GM23338 (cell line): ENCODE measurements at regions not wholly inside any gene's neighbourhood (a gene's known extent, or its start where the extent isn't known, plus 50 kb on each side); places are given as distances from the start of the nearest gene placed in this dataset.

Experiments
- ATAC-seq: fragments of 200-7000 bp; cut with Tn5 transposase; 3 replicates; pipeline ENCODE4 v1.9.1; 2020
- DNase-seq: peaks from one replicate; pipeline ENCODE4 v3.0.0-alpha.2; 2015; ENCODE audit warnings: low spot score
- H2AFZ ChIP-seq: fragments of 200-600 bp; sonication (generic); 2 replicates; pipeline ENCODE4 v1.8.0; 2016; ENCODE audit warnings: antibody characterized with exemption, mild to moderate bottlenecking, moderate library complexity
- H3F3A ChIP-seq: fragments of 200-600 bp; sonication (generic); replicated peaks from 2 replicates; pipeline ENCODE4 v1.8.0; 2017; ENCODE audit warnings: antibody characterized with exemption, mixed run types, low read depth
- H3K27ac ChIP-seq: fragments of 200-600 bp; sonication (generic); 2 replicates; pipeline ENCODE4 v1.6.1; 2016; ENCODE audit warnings: low read depth
- H3K27me3 ChIP-seq: fragments of 200-600 bp; sonication (generic); 2 replicates; pipeline ENCODE4 v1.8.0; 2016; ENCODE audit warnings: mild to moderate bottlenecking, mixed run types, moderate library complexity; ENCODE audit not compliant: insufficient read depth
- H3K36me3 ChIP-seq: fragments of 200-600 bp; sonication (generic); 2 replicates; pipeline ENCODE4 v1.8.0; 2016; ENCODE audit warnings: mild to moderate bottlenecking; ENCODE audit not compliant: insufficient read depth
- H3K4me1 ChIP-seq: fragments of 200-600 bp; sonication (generic); 2 replicates; pipeline ENCODE4 v1.8.0; 2016; ENCODE audit warnings: mild to moderate bottlenecking, moderate library complexity; ENCODE audit not compliant: insufficient read depth
- H3K4me2 ChIP-seq: fragments of 200-600 bp; sonication (generic); 2 replicates; pipeline ENCODE4 v1.7.1; 2017; ENCODE audit warnings: mixed run types
- H3K4me3 ChIP-seq: fragments of 200-600 bp; sonication (generic); 2 replicates; pipeline ENCODE4 v1.6.1; 2016; ENCODE audit warnings: mixed run types
- H3K79me2 ChIP-seq: fragments of 200-600 bp; sonication (generic); replicated peaks from 2 replicates; pipeline ENCODE4 v1.8.0; 2017; ENCODE audit warnings: mild to moderate bottlenecking; ENCODE audit not compliant: insufficient read depth
- H3K9me2 ChIP-seq: fragments of 200-600 bp; sonication (generic); 2 replicates; pipeline ENCODE4 v1.8.0; 2017; ENCODE audit not compliant: insufficient read depth
- H4K20me1 ChIP-seq: fragments of 200-600 bp; sonication (generic); replicated peaks from 2 replicates; pipeline ENCODE4 v1.8.0; 2017; ENCODE audit warnings: mild to moderate bottlenecking; ENCODE audit not compliant: insufficient read depth
- H3K27ac Mint-ChIP-seq: 2 replicates; pipeline ENCODE4 v1.8.0; 2020; ENCODE audit warnings: inconsistent platforms, mild to moderate bottlenecking, moderate library complexity, mixed read lengths
- H3K27me3 Mint-ChIP-seq: 3 replicates; pipeline ENCODE4 v1.8.0; 2022; ENCODE audit warnings: low read depth, mild to moderate bottlenecking, moderate library complexity, mixed read lengths, inconsistent platforms; ENCODE audit not compliant: insufficient read depth, poor library complexity
- H3K36me3 Mint-ChIP-seq: 3 replicates; pipeline ENCODE4 v1.8.0; 2021; ENCODE audit warnings: low read depth, mild to moderate bottlenecking, inconsistent platforms, moderate library complexity, mixed read lengths
- H3K4me1 Mint-ChIP-seq: 3 replicates; pipeline ENCODE4 v1.8.0; 2020; ENCODE audit warnings: mild to moderate bottlenecking, inconsistent platforms, mixed read lengths
- H3K4me3 Mint-ChIP-seq: 3 replicates; pipeline ENCODE4 v1.8.0; 2021; ENCODE audit warnings: moderate library complexity, mild to moderate bottlenecking, inconsistent platforms, mixed read lengths
- H3K9me3 Mint-ChIP-seq: 3 replicates; pipeline ENCODE4 v1.8.0; 2020; ENCODE audit warnings: moderate library complexity, mild to moderate bottlenecking, inconsistent platforms, mixed read lengths
- CREB1 ChIP-seq: fragments of 250-450 bp; sonication (Bioruptor Pico); IDR thresholded peaks from 2 replicates; pipeline ENCODE4 v1.5.0; 2020; ENCODE audit warnings: low read depth, mild to moderate bottlenecking, moderate library complexity
- EZH2phosphoT487 ChIP-seq: fragments of 200-600 bp; sonication (generic); IDR thresholded peaks from one replicate; pipeline ENCODE4 v1.8.1; 2018; ENCODE audit warnings: antibody characterized with exemption; ENCODE audit not compliant: unreplicated experiment
- JUNB ChIP-seq: IDR thresholded peaks from one replicate; pipeline ENCODE4 v1.6.1; 2016; ENCODE audit warnings: antibody characterized with exemption; ENCODE audit not compliant: unreplicated experiment
- NANOG ChIP-seq: IDR thresholded peaks from 2 replicates; pipeline ENCODE4 v1.6.1; 2016; ENCODE audit warnings: antibody characterized with exemption, borderline replicate concordance
- STAT1 ChIP-seq: IDR thresholded peaks from one replicate; pipeline ENCODE4 v1.6.1; 2016; ENCODE audit warnings: antibody characterized with exemption; ENCODE audit not compliant: unreplicated experiment
- ZNF114 ChIP-seq: fragments of 250-450 bp; sonication (Bioruptor Pico); IDR thresholded peaks from 2 replicates; pipeline ENCODE4 v1.5.0; 2020; ENCODE audit warnings: mild to moderate bottlenecking, moderate library complexity
- ZNF331 ChIP-seq: fragments of 250-450 bp; sonication (Bioruptor Pico); IDR thresholded peaks from 2 replicates; pipeline ENCODE4 v1.5.0; 2020; ENCODE audit warnings: low read depth, mild to moderate bottlenecking, moderate library complexity
- TF ChIP-seq, protein P1 (sequence below): fragments of 250-450 bp; sonication (Bioruptor Pico); IDR thresholded peaks from 2 replicates; pipeline ENCODE4 v1.5.0; 2020; ENCODE audit warnings: mild to moderate bottlenecking, moderate library complexity
- TF ChIP-seq, protein P2 (sequence below): IDR thresholded peaks from 2 replicates; pipeline ENCODE4 v1.6.1; 2016; ENCODE audit warnings: antibody characterized with exemption
- TF ChIP-seq, protein P3 (sequence below), 2 experiments: fragments of 200-600 bp in 1 of 2; sonication (generic) in 1 of 2; conservative IDR thresholded peaks; 2 replicates each; pipeline versions ENCODE4 v1.5.1 to v1.6.1; 2016 to 2017; ENCODE audit warnings: antibody characterized with exemption in 2 of 2, low read depth in 2 of 2, mild to moderate bottlenecking in 2 of 2, moderate library complexity in 1 of 2
- TF ChIP-seq, protein P4 (sequence below): IDR thresholded peaks from one replicate; pipeline ENCODE4 v1.6.1; 2018; ENCODE audit warnings: antibody characterized with exemption; ENCODE audit not compliant: unreplicated experiment

DNA sequence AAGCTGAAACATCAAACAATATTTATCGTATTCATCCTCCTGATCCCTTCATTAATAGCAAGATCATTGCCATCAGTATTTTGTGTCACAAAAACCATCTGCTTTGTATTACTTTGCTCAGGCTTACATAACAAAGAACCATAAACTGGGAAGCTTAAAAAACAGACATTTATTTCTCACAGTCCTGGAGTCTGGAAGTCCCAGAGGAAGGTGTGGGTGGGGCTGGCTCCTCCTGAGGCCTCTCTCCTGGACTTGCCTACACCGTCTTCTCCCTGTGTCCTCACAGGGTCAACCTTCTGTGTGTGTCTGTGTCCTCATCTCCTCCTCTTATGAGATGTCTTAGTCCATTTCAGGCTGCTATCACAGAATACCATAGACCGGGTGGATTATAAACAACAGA lies 61.3 kb upstream of the MXRA5 start (continued):
- TF ChIP-seq, protein P1, sequence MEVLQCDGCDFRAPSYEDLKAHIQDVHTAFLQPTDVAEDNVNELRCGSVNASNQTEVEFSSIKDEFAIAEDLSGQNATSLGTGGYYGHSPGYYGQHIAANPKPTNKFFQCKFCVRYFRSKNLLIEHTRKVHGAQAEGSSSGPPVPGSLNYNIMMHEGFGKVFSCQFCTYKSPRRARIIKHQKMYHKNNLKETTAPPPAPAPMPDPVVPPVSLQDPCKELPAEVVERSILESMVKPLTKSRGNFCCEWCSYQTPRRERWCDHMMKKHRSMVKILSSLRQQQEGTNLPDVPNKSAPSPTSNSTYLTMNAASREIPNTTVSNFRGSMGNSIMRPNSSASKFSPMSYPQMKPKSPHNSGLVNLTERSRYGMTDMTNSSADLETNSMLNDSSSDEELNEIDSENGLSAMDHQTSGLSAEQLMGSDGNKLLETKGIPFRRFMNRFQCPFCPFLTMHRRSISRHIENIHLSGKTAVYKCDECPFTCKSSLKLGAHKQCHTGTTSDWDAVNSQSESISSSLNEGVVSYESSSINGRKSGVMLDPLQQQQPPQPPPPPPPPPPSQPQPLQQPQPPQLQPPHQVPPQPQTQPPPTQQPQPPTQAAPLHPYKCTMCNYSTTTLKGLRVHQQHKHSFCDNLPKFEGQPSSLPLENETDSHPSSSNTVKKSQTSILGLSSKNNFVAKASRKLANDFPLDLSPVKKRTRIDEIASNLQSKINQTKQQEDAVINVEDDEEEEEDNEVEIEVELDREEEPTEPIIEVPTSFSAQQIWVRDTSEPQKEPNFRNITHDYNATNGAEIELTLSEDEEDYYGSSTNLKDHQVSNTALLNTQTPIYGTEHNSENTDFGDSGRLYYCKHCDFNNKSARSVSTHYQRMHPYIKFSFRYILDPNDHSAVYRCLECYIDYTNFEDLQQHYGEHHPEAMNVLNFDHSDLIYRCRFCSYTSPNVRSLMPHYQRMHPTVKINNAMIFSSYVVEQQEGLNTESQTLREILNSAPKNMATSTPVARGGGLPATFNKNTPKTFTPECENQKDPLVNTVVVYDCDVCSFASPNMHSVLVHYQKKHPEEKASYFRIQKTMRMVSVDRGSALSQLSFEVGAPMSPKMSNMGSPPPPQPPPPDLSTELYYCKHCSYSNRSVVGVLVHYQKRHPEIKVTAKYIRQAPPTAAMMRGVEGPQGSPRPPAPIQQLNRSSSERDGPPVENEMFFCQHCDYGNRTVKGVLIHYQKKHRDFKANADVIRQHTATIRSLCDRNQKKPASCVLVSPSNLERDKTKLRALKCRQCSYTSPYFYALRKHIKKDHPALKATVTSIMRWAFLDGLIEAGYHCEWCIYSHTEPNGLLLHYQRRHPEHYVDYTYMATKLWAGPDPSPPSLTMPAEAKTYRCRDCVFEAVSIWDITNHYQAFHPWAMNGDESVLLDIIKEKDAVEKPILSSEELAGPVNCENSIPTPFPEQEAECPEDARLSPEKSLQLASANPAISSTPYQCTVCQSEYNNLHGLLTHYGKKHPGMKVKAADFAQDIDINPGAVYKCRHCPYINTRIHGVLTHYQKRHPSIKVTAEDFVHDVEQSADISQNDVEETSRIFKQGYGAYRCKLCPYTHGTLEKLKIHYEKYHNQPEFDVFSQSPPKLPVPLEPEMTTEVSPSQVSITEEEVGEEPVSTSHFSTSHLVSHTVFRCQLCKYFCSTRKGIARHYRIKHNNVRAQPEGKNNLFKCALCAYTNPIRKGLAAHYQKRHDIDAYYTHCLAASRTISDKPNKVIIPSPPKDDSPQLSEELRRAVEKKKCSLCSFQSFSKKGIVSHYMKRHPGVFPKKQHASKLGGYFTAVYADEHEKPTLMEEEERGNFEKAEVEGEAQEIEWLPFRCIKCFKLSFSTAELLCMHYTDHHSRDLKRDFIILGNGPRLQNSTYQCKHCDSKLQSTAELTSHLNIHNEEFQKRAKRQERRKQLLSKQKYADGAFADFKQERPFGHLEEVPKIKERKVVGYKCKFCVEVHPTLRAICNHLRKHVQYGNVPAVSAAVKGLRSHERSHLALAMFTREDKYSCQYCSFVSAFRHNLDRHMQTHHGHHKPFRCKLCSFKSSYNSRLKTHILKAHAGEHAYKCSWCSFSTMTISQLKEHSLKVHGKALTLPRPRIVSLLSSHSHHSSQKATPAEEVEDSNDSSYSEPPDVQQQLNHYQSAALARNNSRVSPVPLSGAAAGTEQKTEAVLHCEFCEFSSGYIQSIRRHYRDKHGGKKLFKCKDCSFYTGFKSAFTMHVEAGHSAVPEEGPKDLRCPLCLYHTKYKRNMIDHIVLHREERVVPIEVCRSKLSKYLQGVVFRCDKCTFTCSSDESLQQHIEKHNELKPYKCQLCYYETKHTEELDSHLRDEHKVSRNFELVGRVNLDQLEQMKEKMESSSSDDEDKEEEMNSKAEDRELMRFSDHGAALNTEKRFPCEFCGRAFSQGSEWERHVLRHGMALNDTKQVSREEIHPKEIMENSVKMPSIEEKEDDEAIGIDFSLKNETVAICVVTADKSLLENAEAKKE = no peak
- no peak for TF ChIP-seq ZNF114 (CRISPR knock-in tag)
- TF ChIP-seq, protein P2, sequence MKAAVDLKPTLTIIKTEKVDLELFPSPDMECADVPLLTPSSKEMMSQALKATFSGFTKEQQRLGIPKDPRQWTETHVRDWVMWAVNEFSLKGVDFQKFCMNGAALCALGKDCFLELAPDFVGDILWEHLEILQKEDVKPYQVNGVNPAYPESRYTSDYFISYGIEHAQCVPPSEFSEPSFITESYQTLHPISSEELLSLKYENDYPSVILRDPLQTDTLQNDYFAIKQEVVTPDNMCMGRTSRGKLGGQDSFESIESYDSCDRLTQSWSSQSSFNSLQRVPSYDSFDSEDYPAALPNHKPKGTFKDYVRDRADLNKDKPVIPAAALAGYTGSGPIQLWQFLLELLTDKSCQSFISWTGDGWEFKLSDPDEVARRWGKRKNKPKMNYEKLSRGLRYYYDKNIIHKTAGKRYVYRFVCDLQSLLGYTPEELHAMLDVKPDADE = no peak

DNA sequence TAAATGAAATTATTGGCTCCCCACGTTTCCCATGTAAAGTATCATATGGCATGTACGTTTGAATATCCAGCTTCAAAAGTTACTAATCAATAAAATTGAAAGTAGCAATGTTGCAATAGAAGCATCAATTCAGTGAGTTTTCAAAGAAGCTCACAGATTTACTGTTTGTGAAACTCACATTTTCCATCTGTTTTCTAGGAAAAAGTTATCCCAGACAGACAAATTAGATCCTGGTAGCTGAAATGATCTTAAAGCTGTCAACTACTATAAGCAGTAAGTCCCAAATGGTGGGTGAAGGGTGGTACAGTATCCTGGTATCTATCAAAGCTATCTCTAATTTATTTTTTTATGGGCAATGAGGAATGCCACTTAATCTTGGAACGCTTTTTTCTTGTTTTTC lies 60.7 kb upstream of the MXRA5 start:
- Histone ChIP-seq H3K79me2 (no peaks in the 10 kb centered on the region), H2AFZ (no peak overlapping the region), H3K36me3 (no peaks in the 10 kb centered on the region), H3K27ac (no peak overlapping the region), H3K4me3 (no peak overlapping the region), H3K4me2 (no peak overlapping the region), H4K20me1 (no peaks in the 10 kb centered on the region), H3K27me3 (no peaks in the 10 kb centered on the region), H3K4me1 (no peaks in the 10 kb centered on the region), H3K9me2 (no peaks in the 10 kb centered on the region), H3F3A (no peaks in the 10 kb centered on the region)
- Mint-ChIP-seq H3K27ac (no peak overlapping the region), H3K4me1 (no peaks in the 10 kb centered on the region), H3K9me3 (no peaks in the 10 kb centered on the region; the same call in 2 of the 3 replicates), H3K27me3 (no peaks in the 10 kb centered on the region), H3K36me3 (no peaks in the 10 kb centered on the region), H3K4me3 (no peak overlapping the region)
- ATAC-seq = no peak
- DNase-seq = no peak
- TF ChIP-seq, protein P2 = no peak
- TF ChIP-seq ZNF331 (no peak), CREB1 (CRISPR knock-in tag) (no peak), EZH2phosphoT487 (no peak), JUNB (no peak), STAT1 (no peak), NANOG (no peak), ZNF114 (CRISPR knock-in tag) (no peak)
- TF ChIP-seq, protein P3, sequence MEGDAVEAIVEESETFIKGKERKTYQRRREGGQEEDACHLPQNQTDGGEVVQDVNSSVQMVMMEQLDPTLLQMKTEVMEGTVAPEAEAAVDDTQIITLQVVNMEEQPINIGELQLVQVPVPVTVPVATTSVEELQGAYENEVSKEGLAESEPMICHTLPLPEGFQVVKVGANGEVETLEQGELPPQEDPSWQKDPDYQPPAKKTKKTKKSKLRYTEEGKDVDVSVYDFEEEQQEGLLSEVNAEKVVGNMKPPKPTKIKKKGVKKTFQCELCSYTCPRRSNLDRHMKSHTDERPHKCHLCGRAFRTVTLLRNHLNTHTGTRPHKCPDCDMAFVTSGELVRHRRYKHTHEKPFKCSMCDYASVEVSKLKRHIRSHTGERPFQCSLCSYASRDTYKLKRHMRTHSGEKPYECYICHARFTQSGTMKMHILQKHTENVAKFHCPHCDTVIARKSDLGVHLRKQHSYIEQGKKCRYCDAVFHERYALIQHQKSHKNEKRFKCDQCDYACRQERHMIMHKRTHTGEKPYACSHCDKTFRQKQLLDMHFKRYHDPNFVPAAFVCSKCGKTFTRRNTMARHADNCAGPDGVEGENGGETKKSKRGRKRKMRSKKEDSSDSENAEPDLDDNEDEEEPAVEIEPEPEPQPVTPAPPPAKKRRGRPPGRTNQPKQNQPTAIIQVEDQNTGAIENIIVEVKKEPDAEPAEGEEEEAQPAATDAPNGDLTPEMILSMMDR (conservative IDR thresholded peaks at IDR 0.05; ENCODE audit: low read depth in 2 of 2) = no peak
- TF ChIP-seq, protein P4, sequence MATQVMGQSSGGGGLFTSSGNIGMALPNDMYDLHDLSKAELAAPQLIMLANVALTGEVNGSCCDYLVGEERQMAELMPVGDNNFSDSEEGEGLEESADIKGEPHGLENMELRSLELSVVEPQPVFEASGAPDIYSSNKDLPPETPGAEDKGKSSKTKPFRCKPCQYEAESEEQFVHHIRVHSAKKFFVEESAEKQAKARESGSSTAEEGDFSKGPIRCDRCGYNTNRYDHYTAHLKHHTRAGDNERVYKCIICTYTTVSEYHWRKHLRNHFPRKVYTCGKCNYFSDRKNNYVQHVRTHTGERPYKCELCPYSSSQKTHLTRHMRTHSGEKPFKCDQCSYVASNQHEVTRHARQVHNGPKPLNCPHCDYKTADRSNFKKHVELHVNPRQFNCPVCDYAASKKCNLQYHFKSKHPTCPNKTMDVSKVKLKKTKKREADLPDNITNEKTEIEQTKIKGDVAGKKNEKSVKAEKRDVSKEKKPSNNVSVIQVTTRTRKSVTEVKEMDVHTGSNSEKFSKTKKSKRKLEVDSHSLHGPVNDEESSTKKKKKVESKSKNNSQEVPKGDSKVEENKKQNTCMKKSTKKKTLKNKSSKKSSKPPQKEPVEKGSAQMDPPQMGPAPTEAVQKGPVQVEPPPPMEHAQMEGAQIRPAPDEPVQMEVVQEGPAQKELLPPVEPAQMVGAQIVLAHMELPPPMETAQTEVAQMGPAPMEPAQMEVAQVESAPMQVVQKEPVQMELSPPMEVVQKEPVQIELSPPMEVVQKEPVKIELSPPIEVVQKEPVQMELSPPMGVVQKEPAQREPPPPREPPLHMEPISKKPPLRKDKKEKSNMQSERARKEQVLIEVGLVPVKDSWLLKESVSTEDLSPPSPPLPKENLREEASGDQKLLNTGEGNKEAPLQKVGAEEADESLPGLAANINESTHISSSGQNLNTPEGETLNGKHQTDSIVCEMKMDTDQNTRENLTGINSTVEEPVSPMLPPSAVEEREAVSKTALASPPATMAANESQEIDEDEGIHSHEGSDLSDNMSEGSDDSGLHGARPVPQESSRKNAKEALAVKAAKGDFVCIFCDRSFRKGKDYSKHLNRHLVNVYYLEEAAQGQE = no peak
